ENCODE measurements at regions not wholly inside any gene's neighbourhood (a gene's known extent, or its start where the extent isn't known, plus 50 kb on each side); places are given as distances from the start of the nearest gene placed in this dataset.

DNA sequence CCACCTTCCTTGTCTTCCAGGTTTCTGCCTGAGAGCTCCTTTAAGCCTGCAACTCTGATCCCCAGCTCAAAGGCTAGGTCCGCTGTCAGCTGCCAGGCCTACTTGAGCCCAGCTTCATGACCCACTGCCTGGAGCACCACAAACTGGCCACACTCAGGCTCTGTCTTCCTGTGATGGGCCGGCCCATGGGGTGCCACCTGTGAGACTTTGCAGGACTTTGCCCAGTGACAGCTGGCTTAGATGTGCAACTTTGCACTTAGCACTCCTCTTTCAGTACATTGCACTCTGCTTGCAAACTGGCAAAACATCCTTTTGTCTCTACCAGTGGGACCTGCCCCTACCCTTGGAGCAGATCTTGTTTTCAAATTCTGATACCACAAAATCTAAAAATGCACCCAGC is 311.5 kb upstream of the PDE4D start (continued):
- TF ChIP-seq, protein P1, sequence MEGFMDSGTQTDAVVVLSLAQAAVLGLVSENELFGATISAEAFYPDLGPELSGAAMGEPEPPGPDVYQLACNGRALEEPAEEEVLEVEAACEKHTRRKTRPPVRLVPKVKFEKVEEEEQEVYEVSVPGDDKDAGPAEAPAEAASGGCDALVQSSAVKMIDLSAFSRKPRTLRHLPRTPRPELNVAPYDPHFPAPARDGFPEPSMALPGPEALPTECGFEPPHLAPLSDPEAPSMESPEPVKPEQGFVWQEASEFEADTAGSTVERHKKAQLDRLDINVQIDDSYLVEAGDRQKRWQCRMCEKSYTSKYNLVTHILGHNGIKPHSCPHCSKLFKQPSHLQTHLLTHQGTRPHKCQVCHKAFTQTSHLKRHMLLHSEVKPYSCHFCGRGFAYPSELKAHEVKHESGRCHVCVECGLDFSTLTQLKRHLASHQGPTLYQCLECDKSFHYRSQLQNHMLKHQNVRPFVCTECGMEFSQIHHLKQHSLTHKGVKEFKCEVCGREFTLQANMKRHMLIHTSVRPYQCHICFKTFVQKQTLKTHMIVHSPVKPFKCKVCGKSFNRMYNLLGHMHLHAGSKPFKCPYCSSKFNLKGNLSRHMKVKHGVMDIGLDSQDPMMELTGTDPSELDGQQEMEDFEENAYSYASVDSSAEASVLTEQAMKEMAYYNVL (CRISPR knock-in tag; IDR thresholded peaks at IDR 0.05; ENCODE audit: borderline replicate concordance) = no peak
- TF ChIP-seq GABPB1 (CRISPR knock-in tag; IDR thresholded peaks at IDR 0.05) = no peak
- TF ChIP-seq NR2C2 (CRISPR knock-in tag; IDR thresholded peaks at IDR 0.05; ENCODE audit: borderline replicate concordance) = no peak
- no peak for TF ChIP-seq ZNF251 (CRISPR knock-in tag; IDR thresholded peaks at IDR 0.05)
- no peak for TF ChIP-seq MAFG (CRISPR knock-in tag; IDR thresholded peaks at IDR 0.05)
- TF ChIP-seq, protein P2, sequence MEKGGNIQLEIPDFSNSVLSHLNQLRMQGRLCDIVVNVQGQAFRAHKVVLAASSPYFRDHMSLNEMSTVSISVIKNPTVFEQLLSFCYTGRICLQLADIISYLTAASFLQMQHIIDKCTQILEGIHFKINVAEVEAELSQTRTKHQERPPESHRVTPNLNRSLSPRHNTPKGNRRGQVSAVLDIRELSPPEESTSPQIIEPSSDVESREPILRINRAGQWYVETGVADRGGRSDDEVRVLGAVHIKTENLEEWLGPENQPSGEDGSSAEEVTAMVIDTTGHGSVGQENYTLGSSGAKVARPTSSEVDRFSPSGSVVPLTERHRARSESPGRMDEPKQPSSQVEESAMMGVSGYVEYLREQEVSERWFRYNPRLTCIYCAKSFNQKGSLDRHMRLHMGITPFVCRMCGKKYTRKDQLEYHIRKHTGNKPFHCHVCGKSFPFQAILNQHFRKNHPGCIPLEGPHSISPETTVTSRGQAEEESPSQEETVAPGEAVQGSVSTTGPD (CRISPR knock-in tag; IDR thresholded peaks at IDR 0.05) = no peak
- no peak for TF ChIP-seq ZNF629 (CRISPR knock-in tag; conservative IDR thresholded peaks at IDR 0.05)
- TF ChIP-seq ZNF790 (CRISPR knock-in tag; IDR thresholded peaks at IDR 0.05; ENCODE audit: borderline replicate concordance) = no peak
- no peak for TF ChIP-seq IRX3 (CRISPR knock-in tag; IDR thresholded peaks at IDR 0.05; ENCODE audit: borderline replicate concordance, low read depth)
- TF ChIP-seq NRL (CRISPR knock-in tag; IDR thresholded peaks at IDR 0.05; ENCODE audit: borderline replicate concordance) = no peak
- TF ChIP-seq THAP11 (CRISPR knock-in tag; IDR thresholded peaks at IDR 0.05) = no peak
- no peak for TF ChIP-seq JARID2 (CRISPR knock-in tag; IDR thresholded peaks at IDR 0.05; ENCODE audit: insufficient replicate concordance)
- no peak for TF ChIP-seq ZNF615 (CRISPR knock-in tag; IDR thresholded peaks at IDR 0.05; ENCODE audit: borderline replicate concordance)
- TF ChIP-seq ZNF343 (CRISPR knock-in tag; IDR thresholded peaks at IDR 0.05) = no peak
- TF ChIP-seq ZEB1 (IDR thresholded peaks at IDR 0.05; ENCODE audit: insufficient replicate concordance, low read depth) = no peak
- no peak for TF ChIP-seq ZSCAN20 (CRISPR knock-in tag; IDR thresholded peaks at IDR 0.05; ENCODE audit: borderline replicate concordance)
- TF ChIP-seq ZNF333 (CRISPR knock-in tag; IDR thresholded peaks at IDR 0.05; ENCODE audit: borderline replicate concordance) = no peak
- TF ChIP-seq SYNCRIP (IDR thresholded peaks at IDR 0.05; ENCODE audit: insufficient read depth, low read depth, low read length) = no peak
- TF ChIP-seq, protein P3, sequence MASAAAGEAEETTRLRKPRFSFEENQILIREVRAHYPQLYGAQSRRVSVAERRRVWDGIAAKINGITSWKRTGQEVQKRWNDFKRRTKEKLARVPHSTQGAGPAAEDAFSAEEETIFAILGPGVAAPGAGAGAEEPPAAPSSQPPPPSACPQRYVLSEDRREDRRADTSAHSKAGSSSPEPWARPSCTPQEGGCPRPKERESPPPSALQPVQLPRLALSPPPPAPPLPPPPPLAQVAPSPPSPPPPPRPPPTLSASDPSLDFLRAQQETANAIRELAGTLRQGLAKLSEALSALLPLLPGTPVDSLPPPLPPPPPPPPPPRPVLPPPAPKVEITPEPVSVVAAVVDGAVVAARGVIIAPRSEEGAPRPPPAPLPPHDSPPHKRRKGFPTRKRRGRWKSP (CRISPR knock-in tag; IDR thresholded peaks at IDR 0.05) = no peak
- no peak for TF ChIP-seq BCL6 (CRISPR knock-in tag; IDR thresholded peaks at IDR 0.05)
- TF ChIP-seq SMYD3 (CRISPR knock-in tag; IDR thresholded peaks at IDR 0.05) = no peak
